Transverse colon (tissue), 4 donors: ENCODE measurements at regions not wholly inside any gene's neighbourhood (a gene's known extent, or its start where the extent isn't known, plus 50 kb on each side); places are given as distances from the start of the nearest gene placed in this dataset.

ENCODE experiments used
- CTCF ChIP-seq, 5 experiments: fragments of 200-600 bp in 3 of 5; fragments of 450-650 bp in 2 of 5; sonication (generic) in 3 of 5; IDR thresholded peaks; 1 replicate in 2 of 5; 2 replicates in 3 of 5; pipeline ENCODE4 v1.5.1; 2016 to 2017; ENCODE audit warnings: antibody characterized with exemption in 5 of 5, inconsistent platforms in 3 of 5, mild to moderate bottlenecking in 2 of 5, moderate library complexity in 1 of 5
- POLR2A ChIP-seq: fragments of 450-650 bp; IDR thresholded peaks from one replicate; pipeline ENCODE4 v1.6.1; 2016; ENCODE audit warnings: antibody characterized with exemption, mild to moderate bottlenecking, moderate library complexity
- POLR2AphosphoS5 ChIP-seq, 3 donors: sonication (generic); formaldehyde crosslinking; IDR thresholded peaks; one replicate each; pipeline ENCODE4 v1.6.1; 2016; ENCODE audit warnings: antibody characterized with exemption in 3 of 3

- TF ChIP-seq POLR2AphosphoS5 (IDR thresholded peaks at IDR 0.05) (no peak), CTCF (IDR thresholded peaks at IDR 0.05) (no peak), POLR2A (no peak)
Observed at GRCh38 chr15:89002830-89003229, 85.4 kb upstream of the ABHD2 start.
